Hepatocyte (in vitro differentiated cells): ENCODE measurements at regions not wholly inside any gene's neighbourhood (a gene's known extent, or its start where the extent isn't known, plus 50 kb on each side); places are given as distances from the start of the nearest gene placed in this dataset.

Source experiments
- DNase-seq: peaks from one replicate; pipeline ENCODE4 v3.0.0-alpha.2; 2016; ENCODE audit warnings: low spot score
- H2AFZ ChIP-seq: fragments of 200-600 bp; sonication (generic); 2 replicates; pipeline ENCODE4 v1.6.0; 2016; ENCODE audit warnings: antibody characterized with exemption, mild to moderate bottlenecking
- H3K27ac ChIP-seq: fragments of 200-600 bp; sonication (generic); 2 replicates; pipeline ENCODE4 v1.5.1; 2016; ENCODE audit warnings: mild to moderate bottlenecking
- H3K27me3 ChIP-seq: fragments of 200-600 bp; sonication (generic); 2 replicates; pipeline ENCODE4 v1.6.1; 2016
- H3K36me3 ChIP-seq: fragments of 200-600 bp; sonication (generic); replicated peaks from 2 replicates; pipeline ENCODE4 v1.5.1; 2016; ENCODE audit warnings: low read depth; ENCODE audit not compliant: insufficient read depth
- H3K4me1 ChIP-seq: fragments of 200-600 bp; sonication (generic); 2 replicates; pipeline ENCODE4 v1.5.1; 2016; ENCODE audit warnings: mild to moderate bottlenecking, moderate library complexity; ENCODE audit not compliant: insufficient read depth
- H3K4me2 ChIP-seq: fragments of 200-600 bp; sonication (generic); 2 replicates; pipeline ENCODE4 v1.6.0; 2016
- H3K4me3 ChIP-seq: fragments of 200-600 bp; sonication (generic); 2 replicates; pipeline ENCODE4 v1.5.1; 2016; ENCODE audit warnings: mild to moderate bottlenecking
- H3K79me2 ChIP-seq: fragments of 200-600 bp; sonication (generic); 2 replicates; pipeline ENCODE4 v1.6.0; 2017; ENCODE audit warnings: mild to moderate bottlenecking
- H3K9me2 ChIP-seq: fragments of 200-600 bp; sonication (generic); replicated peaks from 2 replicates; pipeline ENCODE4 v1.6.0; 2017; ENCODE audit warnings: mild to moderate bottlenecking; ENCODE audit not compliant: insufficient read depth
- H3K9me3 ChIP-seq: fragments of 200-600 bp; sonication (generic); 2 replicates; pipeline ENCODE4 v1.5.1; 2016; ENCODE audit warnings: low read depth, mild to moderate bottlenecking
- H4K20me1 ChIP-seq: fragments of 200-600 bp; sonication (generic); 2 replicates; pipeline ENCODE4 v1.6.0; 2016; ENCODE audit warnings: mild to moderate bottlenecking; ENCODE audit not compliant: insufficient read depth, poor library complexity, severe bottlenecking
- CTCF ChIP-seq: fragments of 200-600 bp; sonication (generic); IDR thresholded peaks from 2 replicates; pipeline ENCODE4 v1.5.1; 2016; ENCODE audit warnings: antibody characterized with exemption, mild to moderate bottlenecking; ENCODE audit not compliant: poor library complexity
- EZH2 ChIP-seq: fragments of 200-600 bp; sonication (generic); IDR thresholded peaks from 2 replicates; pipeline ENCODE4 v1.6.1; 2016; ENCODE audit warnings: antibody characterized with exemption, mild to moderate bottlenecking, borderline replicate concordance
- EZH2phosphoT487 ChIP-seq: fragments of 200-600 bp; sonication (generic); IDR thresholded peaks from one replicate; pipeline ENCODE4 v1.6.1; 2018; ENCODE audit warnings: antibody characterized with exemption, mild to moderate bottlenecking, low read depth, moderate library complexity; ENCODE audit not compliant: unreplicated experiment, severe bottlenecking
- WGBS: methylation state at CpG from one replicate; pipeline ENCODE4 v1.1.6; 2016; ENCODE audit warnings: low lambda C conversion rate; ENCODE audit errors: missing lambda C conversion rate; 5-methylcytosine and 5-hydroxymethylcytosine counted together

- H3K9me2 ChIP-seq = no peaks in the 10 kb centered on the region
- H3K4me2 ChIP-seq = no peak overlapping the region
- DNase-seq = no peak
- H3K4me3 ChIP-seq = no peak overlapping the region
- TF ChIP-seq CTCF = no peak
- no peak for TF ChIP-seq EZH2
- TF ChIP-seq EZH2phosphoT487 = no peak
- H3K9me3 ChIP-seq = no peaks in the 10 kb centered on the region
- no peaks in the 10 kb centered on the region for H3K27me3 ChIP-seq
- no peaks in the 10 kb centered on the region for H4K20me1 ChIP-seq
- 100% methylated on average over 1 of the region's 1 CpG for WGBS
- no peaks in the 10 kb centered on the region for H3K4me1 ChIP-seq
- H3K79me2 ChIP-seq = no peaks in the 10 kb centered on the region
- no peak overlapping the region for H3K27ac ChIP-seq
- no peaks in the 10 kb centered on the region for H3K36me3 ChIP-seq
- no peak overlapping the region for H2AFZ ChIP-seq
These were observed 121.7 kb downstream of the NHLRC3 start for GRCh38 chr13:39159846-39160370.

- Histone ChIP-seq H3K4me2 (no peak overlapping the region), H3K27me3 (no peaks in the 10 kb centered on the region), H3K9me2 (no peaks in the 10 kb centered on the region), H4K20me1 (no peaks in the 10 kb centered on the region), H3K27ac (no peak overlapping the region), H3K9me3 (no peaks in the 10 kb centered on the region), H2AFZ (no peak overlapping the region), H3K4me1 (no peaks in the 10 kb centered on the region), H3K4me3 (no peak overlapping the region), H3K79me2 (no peaks in the 10 kb centered on the region), H3K36me3 (no peaks in the 10 kb centered on the region)
- WGBS = 65% methylated on average over 3 of the region's 3 CpGs
- TF ChIP-seq CTCF (no peak), EZH2 (no peak), EZH2phosphoT487 (no peak)
- DNase-seq = no peak
These were observed 128.8 kb downstream of the NHLRC3 start for GRCh38 chr13:39167018-39167417.

- no peak for DNase-seq
- Histone ChIP-seq H2AFZ (no peak overlapping the region), H3K27ac (no peak overlapping the region), H3K9me2 (no peaks in the 10 kb centered on the region), H3K4me2 (no peak overlapping the region), H3K4me1 (no peaks in the 10 kb centered on the region), H4K20me1 (no peaks in the 10 kb centered on the region), H3K79me2 (no peaks in the 10 kb centered on the region), H3K36me3 (no peaks in the 10 kb centered on the region), H3K9me3 (no peaks in the 10 kb centered on the region), H3K27me3 (no peaks in the 10 kb centered on the region), H3K4me3 (no peak overlapping the region)
- TF ChIP-seq CTCF (no peak), EZH2phosphoT487 (no peak), EZH2 (no peak)
- 87% methylated on average over 2 of the region's 2 CpGs for WGBS
These were observed 132.5 kb downstream of the NHLRC3 start for GRCh38 chr13:39170711-39171110.

- WGBS = 75% methylated on average over 3 of the region's 3 CpGs
- no peaks in the 10 kb centered on the region for H3K79me2 ChIP-seq
- TF ChIP-seq EZH2 (no peak), EZH2phosphoT487 (no peak)
- H3K9me2 ChIP-seq = no peaks in the 10 kb centered on the region
- no peaks in the 10 kb centered on the region for H3K27me3 ChIP-seq
- H3K4me3 ChIP-seq = no peak overlapping the region
- DNase-seq = no peak
- H3K9me3 ChIP-seq = no peaks in the 10 kb centered on the region
- H3K4me1 ChIP-seq = no peaks in the 10 kb centered on the region
- no peak overlapping the region for H3K4me2 ChIP-seq
- no peak overlapping the region for H3K27ac ChIP-seq
- no peaks in the 10 kb centered on the region for H4K20me1 ChIP-seq
- no peaks in the 10 kb centered on the region for H3K36me3 ChIP-seq
- no peak overlapping the region for H2AFZ ChIP-seq
These were observed 147.1 kb downstream of the NHLRC3 start for GRCh38 chr13:39185326-39185725.
